Upper lobe of left lung (tissue), 6 donors: ENCODE measurements at regions not wholly inside any gene's neighbourhood (a gene's known extent, or its start where the extent isn't known, plus 50 kb on each side); places are given as distances from the start of the nearest gene placed in this dataset.

Source experiments
- ATAC-seq, 2 donors: fragments of 200-7000 bp; cut with Tn5 transposase; one replicate each; pipeline ENCODE4 v1.9.1; 2022; ENCODE audit warnings: mild to moderate bottlenecking in 2 of 2, moderate library complexity in 2 of 2; ENCODE audit not compliant: low FRiP score in 2 of 2
- DNase-seq, 2 donors: peaks; one replicate each; pipeline ENCODE4 v3.0.0-alpha.2; 2019 to 2020
- H3K27ac ChIP-seq, 4 donors: fragments of 200-600 bp; sonication (generic); one replicate each; pipeline ENCODE4 v1.5.1; 2016 to 2019
- H3K27me3 ChIP-seq, 4 donors: fragments of 200-600 bp; sonication (generic); one replicate each; pipeline ENCODE4 v1.5.1; 2017 to 2019
- H3K36me3 ChIP-seq, 4 donors: fragments of 200-600 bp; sonication (generic); one replicate each; pipeline ENCODE4 v1.5.1; 2016 to 2019
- H3K4me1 ChIP-seq, 4 donors: fragments of 200-600 bp; sonication (generic); one replicate each; pipeline ENCODE4 v1.5.1; 2018 to 2019
- H3K4me3 ChIP-seq, 4 donors: fragments of 200-600 bp; sonication (generic); one replicate each; pipeline ENCODE4 v1.5.1; 2017 to 2019; ENCODE audit warnings: mild to moderate bottlenecking in 2 of 4, moderate library complexity in 1 of 4
- H3K9me3 ChIP-seq, 4 donors: fragments of 200-600 bp; sonication (generic); one replicate each; pipeline ENCODE4 v1.5.1; 2018 to 2019
- CTCF ChIP-seq, 6 experiments: fragments of 450-650 bp in 4 of 6; fragments of 200-600 bp in 2 of 6; sonication (generic) in 2 of 6; IDR thresholded peaks; one replicate each; pipeline ENCODE4 v1.5.1; 2016 to 2019; ENCODE audit warnings: antibody characterized with exemption in 6 of 6
- EP300 ChIP-seq, 4 donors: sonication (generic); formaldehyde crosslinking; IDR thresholded peaks; one replicate each; pipeline ENCODE4 v1.5.1; 2017; ENCODE audit warnings: antibody characterized with exemption in 4 of 4, control low read depth in 2 of 4
- POLR2A ChIP-seq, 4 donors: fragments of 450-650 bp; IDR thresholded peaks; one replicate each; pipeline ENCODE4 v1.5.1; 2016 to 2017; ENCODE audit warnings: antibody characterized with exemption in 4 of 4, mild to moderate bottlenecking in 2 of 4
- POLR2AphosphoS5 ChIP-seq, 2 donors: sonication (generic); formaldehyde crosslinking; IDR thresholded peaks; one replicate each; pipeline ENCODE4 v1.5.1; 2017; ENCODE audit warnings: antibody characterized with exemption in 2 of 2
- WGBS, 2 donors: methylation state at CpG; one replicate each; pipeline ENCODE4 v1.1.5; 2017 to 2018; 5-methylcytosine and 5-hydroxymethylcytosine counted together
- donor health status: DM: no; HTN: no; CAD: no; lungs with moderate emphysema.
- donor health status: DM: no; HTN: yes; CAD: no; lungs with severe emphysema.

GRCh38 chr3:16050641-16051467 is 123.6 kb upstream of the GALNT15 start:
- Histone ChIP-seq H3K27me3 (no peaks in the 10 kb centered on the region), H3K4me3 (no peak overlapping the region), H3K4me1 (peaks cover 8 to 25% (median 13%) of the 10 kb centered on the region in 4 donors), H3K9me3 (no peaks in the 10 kb centered on the region), H3K36me3 (no peaks in the 10 kb centered on the region), H3K27ac (peak overlapping the region; percentile 58 to 80 (median 72))
- 50 to 52% methylated on average over 12 to 16 of the region's 16 CpGs for WGBS, 2 donors
- peak; percentile 38 to 44 for DNase-seq
- peak; percentile 41 to 70 for ATAC-seq
- TF ChIP-seq POLR2A (IDR thresholded peaks at IDR 0.05) (no peak), POLR2AphosphoS5 (IDR thresholded peaks at IDR 0.05) (peak; percentile 62 to 89), EP300 (IDR thresholded peaks at IDR 0.05) (peak in 2 of 4 donors; percentile 51 to 69), CTCF (IDR thresholded peaks at IDR 0.05) (no peak)

GRCh38 chr3:16051691-16052090 is 122.8 kb upstream of the GALNT15 start:
- Histone ChIP-seq H3K9me3 (no peaks in the 10 kb centered on the region), H3K27me3 (no peaks in the 10 kb centered on the region), H3K4me1 (peaks cover 12 to 31% (median 19%) of the 10 kb centered on the region in 4 donors), H3K4me3 (no peak overlapping the region), H3K36me3 (no peaks in the 10 kb centered on the region), H3K27ac (peak overlapping the region; percentile 58 to 80 (median 72))
- WGBS, 2 donors = 65 to 73% methylated on average over 4 of the region's 4 CpGs
- DNase-seq = no peak
- no peak for ATAC-seq
- TF ChIP-seq CTCF (IDR thresholded peaks at IDR 0.05) (no peak), POLR2A (IDR thresholded peaks at IDR 0.05) (no peak), POLR2AphosphoS5 (IDR thresholded peaks at IDR 0.05) (no peak), EP300 (IDR thresholded peaks at IDR 0.05) (no peak)

- Histone ChIP-seq H3K9me3 (no peaks in the 10 kb centered on the region), H3K27ac (no peak overlapping the region), H3K27me3 (no peaks in the 10 kb centered on the region), H3K36me3 (no peaks in the 10 kb centered on the region), H3K4me3 (no peak overlapping the region), H3K4me1 (peaks cover 12 to 32% (median 20%) of the 10 kb centered on the region in 4 donors)
- TF ChIP-seq POLR2AphosphoS5 (IDR thresholded peaks at IDR 0.05) (no peak), CTCF (IDR thresholded peaks at IDR 0.05) (no peak), POLR2A (IDR thresholded peaks at IDR 0.05) (no peak), EP300 (IDR thresholded peaks at IDR 0.05) (no peak)
- no peak for DNase-seq
- ATAC-seq = no peak
These were observed 121.5 kb upstream of the GALNT15 start for GRCh38 chr3:16052964-16053363.

GRCh38 chr3:16053794-16054193 is 120.7 kb upstream of the GALNT15 start:
- Histone ChIP-seq H3K4me1 (peaks cover 12 to 35% (median 22%) of the 10 kb centered on the region in 4 donors), H3K9me3 (no peaks in the 10 kb centered on the region), H3K27me3 (no peaks in the 10 kb centered on the region), H3K4me3 (no peak overlapping the region), H3K27ac (peak overlapping the region in 1 of 4 donors; percentile 22), H3K36me3 (no peaks in the 10 kb centered on the region)
- TF ChIP-seq EP300 (IDR thresholded peaks at IDR 0.05) (no peak), POLR2A (IDR thresholded peaks at IDR 0.05) (no peak), CTCF (IDR thresholded peaks at IDR 0.05) (no peak), POLR2AphosphoS5 (IDR thresholded peaks at IDR 0.05) (no peak)
- ATAC-seq (peak in 1 of 2 donors; percentile 57), DNase-seq (no peak)
